Stimulated activated naive CD8-positive, alpha-beta T cell treated with anti-CD3 and anti-CD28 coated beads, Interleukin-15, Interleukin-2, amounts not matched to agents 100 ng/mL and 50 ng/mL, for 24 hours (primary cell): ENCODE measurements at regions not wholly inside any gene's neighbourhood (a gene's known extent, or its start where the extent isn't known, plus 50 kb on each side); places are given as distances from the start of the nearest gene placed in this dataset.
A peak's percentile ranks its signal among the peaks of the same experiment; 100 is the strongest.

Source experiments
- H3K27ac Mint-ChIP-seq: one replicate; pipeline ENCODE4 v1.8.0; 2021; ENCODE audit warnings: mild to moderate bottlenecking, mixed read lengths
- H3K27me3 Mint-ChIP-seq: one replicate; pipeline ENCODE4 v1.8.0; 2021; ENCODE audit warnings: mixed read lengths
- H3K36me3 Mint-ChIP-seq: one replicate; pipeline ENCODE4 v1.8.0; 2021; ENCODE audit warnings: low read depth, mixed read lengths
- H3K4me1 Mint-ChIP-seq: one replicate; pipeline ENCODE4 v1.8.0; 2021; ENCODE audit warnings: low read depth, mixed read lengths
- H3K4me3 Mint-ChIP-seq: one replicate; pipeline ENCODE4 v1.8.0; 2021; ENCODE audit warnings: mild to moderate bottlenecking, mixed read lengths
- H3K9me3 Mint-ChIP-seq: one replicate; pipeline ENCODE4 v1.8.0; 2021; ENCODE audit warnings: mixed read lengths

DNA sequence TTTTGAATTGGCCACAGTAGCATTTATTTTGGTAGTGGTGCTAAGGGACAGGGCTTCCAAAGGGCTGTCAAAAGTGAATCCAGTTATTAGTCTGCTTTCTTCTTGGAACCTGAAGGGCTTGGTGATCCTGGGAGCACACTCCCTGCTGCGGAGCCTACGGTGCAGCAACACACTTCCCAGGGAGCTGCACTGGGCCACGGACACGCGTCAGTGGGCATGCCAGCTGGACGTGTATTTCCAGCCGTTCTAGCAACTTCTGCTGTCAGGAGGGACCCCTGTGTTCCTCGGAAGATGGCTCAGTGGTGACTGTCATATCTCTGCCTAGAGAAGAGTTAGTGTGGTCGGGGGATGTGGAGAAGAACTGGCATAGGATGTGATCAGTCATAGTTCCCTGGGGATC lies 204.6 kb downstream of the SOCS6 start:
- H3K4me3 Mint-ChIP-seq, result no peak overlapping the region
- no peaks in the 10 kb centered on the region for H3K27me3 Mint-ChIP-seq
- no peaks in the 10 kb centered on the region for H3K4me1 Mint-ChIP-seq
- H3K27ac Mint-ChIP-seq, result no peak overlapping the region
- no peaks in the 10 kb centered on the region for H3K9me3 Mint-ChIP-seq
- no peaks in the 10 kb centered on the region for H3K36me3 Mint-ChIP-seq

DNA sequence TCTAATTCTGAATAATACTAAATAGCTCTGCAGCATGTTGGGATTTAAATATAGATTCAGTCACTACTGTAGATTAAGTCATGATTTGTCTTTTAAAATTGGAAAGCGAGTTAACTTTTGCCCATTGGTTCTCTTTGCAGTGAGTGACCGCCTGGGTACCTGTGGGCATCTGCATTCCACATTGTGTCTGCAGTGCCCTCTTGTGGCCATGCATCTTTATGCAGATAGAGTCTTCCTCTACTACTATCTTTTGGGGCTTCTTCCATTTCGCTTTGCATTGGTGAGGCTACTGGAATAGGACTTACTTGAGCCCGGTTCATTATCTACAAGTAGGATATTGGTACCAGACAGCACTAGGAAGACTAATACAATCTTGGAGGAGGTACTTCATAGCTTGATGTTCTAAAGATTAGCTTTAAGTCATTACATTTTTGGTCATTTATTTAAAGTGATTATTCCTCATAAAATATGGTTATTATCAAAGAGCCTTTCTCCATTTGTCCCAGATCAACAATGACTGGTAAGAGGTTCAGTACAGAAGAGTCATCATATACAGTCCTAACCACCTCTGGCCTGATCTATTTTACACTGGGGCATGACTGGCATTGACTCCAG lies 203.0 kb downstream of the SOCS6 start:
- Mint-ChIP-seq H3K27ac (no peak overlapping the region), H3K36me3 (no peaks in the 10 kb centered on the region), H3K4me1 (no peaks in the 10 kb centered on the region), H3K9me3 (no peaks in the 10 kb centered on the region), H3K27me3 (no peaks in the 10 kb centered on the region), H3K4me3 (no peak overlapping the region)

DNA sequence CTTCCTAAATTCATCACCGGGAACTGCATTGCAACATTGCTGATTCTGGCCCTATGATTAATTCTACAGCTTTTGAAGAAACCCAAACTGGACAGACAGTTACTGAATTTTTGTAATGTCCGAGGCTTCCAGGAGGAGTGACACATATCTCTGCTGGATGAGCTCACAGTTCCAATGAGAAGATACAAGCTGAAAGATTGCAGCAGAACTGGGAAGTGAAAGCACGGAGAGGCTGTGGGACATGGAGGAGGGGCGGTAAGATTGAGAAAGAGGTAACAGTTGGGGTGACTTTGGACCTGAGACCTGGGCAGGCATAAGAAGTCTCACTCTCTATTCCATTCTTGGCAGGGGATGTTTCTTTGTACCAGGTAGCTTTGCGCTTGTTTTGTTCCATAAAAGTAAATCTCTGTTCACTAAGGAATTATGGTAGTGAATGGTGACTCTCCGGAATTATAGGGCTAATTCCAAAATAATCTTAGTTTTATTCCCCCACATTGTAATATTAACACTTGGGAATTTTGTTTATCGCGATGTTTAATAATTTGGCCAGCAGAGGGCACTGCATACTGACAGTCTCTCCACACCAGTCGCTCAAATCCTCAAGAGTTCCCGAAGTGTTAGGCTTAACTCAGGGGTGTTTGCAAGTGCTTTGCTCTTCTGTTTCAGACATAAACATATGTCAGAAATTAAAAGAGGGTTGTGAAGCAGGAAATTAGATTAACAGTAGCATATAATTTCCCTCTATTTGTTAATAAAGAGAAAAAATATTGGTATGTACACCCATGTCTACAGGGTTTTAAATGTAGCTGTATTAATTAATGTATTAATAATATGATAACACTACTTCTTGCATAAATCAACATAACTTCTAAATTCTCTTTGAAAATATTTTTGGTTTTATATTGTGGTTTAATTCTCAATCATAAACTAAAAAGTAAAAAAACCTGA lies 201.4 kb downstream of the SOCS6 start:
- H3K36me3 Mint-ChIP-seq, result no peaks in the 10 kb centered on the region
- peaks cover 4% of the 10 kb centered on the region for H3K27me3 Mint-ChIP-seq
- H3K9me3 Mint-ChIP-seq, result no peaks in the 10 kb centered on the region
- no peak overlapping the region for H3K4me3 Mint-ChIP-seq
- H3K4me1 Mint-ChIP-seq, result no peaks in the 10 kb centered on the region
- no peak overlapping the region for H3K27ac Mint-ChIP-seq

DNA sequence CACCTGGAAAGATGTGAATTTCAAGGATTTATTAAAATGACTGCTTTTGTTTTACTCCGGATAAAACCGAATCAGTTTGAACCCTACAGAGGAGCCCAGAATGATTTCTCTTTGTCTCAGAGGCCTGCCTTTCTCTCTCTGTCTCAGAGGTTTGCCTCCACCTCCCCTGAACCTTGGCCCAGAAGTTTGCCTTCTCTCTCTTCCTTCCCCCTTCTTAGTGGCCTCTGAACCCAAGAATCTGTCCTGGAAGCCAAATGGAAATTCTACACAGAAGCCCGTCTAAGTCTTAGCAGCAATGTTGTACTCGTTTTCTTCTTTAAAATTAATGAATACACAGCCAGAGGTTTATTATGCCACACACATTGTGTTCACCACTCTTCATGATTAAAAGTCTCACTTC lies 200.7 kb downstream of the SOCS6 start:
- H3K27ac Mint-ChIP-seq, result no peak overlapping the region
- no peaks in the 10 kb centered on the region for H3K36me3 Mint-ChIP-seq
- no peaks in the 10 kb centered on the region for H3K9me3 Mint-ChIP-seq
- peaks cover 7% of the 10 kb centered on the region for H3K27me3 Mint-ChIP-seq
- H3K4me1 Mint-ChIP-seq, result no peaks in the 10 kb centered on the region
- H3K4me3 Mint-ChIP-seq, result no peak overlapping the region

DNA sequence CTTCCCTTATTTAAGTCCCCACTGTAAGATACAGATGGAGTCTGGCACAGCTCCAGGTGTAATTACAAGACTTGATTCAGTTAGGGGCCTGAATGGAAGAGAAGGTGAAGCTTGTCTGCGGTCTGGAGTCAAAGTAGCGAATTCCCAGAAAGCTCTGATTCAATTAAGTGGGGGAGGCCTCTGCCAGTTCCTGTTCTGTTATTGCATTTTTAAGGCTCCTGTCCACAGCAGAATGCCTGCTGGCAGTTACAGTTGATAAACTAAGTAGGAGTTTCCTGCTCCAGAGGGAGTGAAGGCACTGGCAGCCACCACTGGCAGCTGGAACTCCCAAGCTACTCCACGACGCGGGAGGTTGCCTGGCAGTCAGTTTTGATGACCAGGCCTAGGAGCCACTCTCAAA lies 181.1 kb downstream of the SOCS6 start:
- Mint-ChIP-seq H3K27ac (no peak overlapping the region), H3K36me3 (no peaks in the 10 kb centered on the region), H3K4me1 (no peaks in the 10 kb centered on the region), H3K27me3 (no peaks in the 10 kb centered on the region), H3K4me3 (no peak overlapping the region), H3K9me3 (no peaks in the 10 kb centered on the region)

DNA sequence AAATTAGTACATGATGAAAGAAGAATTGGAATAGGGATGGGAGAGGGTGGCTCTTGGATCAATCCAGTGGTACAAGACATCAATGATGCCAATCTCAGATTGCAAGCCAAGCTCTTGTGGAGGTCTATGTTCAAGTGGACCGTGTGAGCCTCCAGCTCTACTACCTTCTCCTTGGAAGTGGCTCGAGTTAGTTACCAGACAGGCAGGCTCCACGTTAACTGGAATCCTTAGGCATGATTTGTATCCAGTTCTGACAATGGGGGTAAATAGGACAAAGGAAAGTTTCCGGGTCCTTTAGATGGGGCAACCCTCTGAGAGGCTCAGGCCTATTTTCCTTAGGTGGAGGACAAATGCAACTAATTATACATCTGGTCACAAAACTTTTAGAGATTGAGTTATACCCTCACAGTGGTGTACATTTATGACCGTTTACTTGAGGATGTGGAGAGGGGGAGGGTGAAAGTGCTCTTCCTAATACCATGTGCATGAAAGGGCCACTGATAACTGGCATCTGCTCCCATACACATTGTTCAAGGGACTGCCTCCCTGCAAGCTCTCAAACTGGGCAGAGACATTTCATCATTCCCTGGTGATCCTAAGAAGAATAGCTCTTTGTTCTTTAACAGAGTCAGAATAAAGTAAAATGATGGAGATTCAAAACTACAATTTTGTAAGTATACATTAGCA lies 180.2 kb downstream of the SOCS6 start:
- no peak overlapping the region for H3K4me3 Mint-ChIP-seq
- H3K36me3 Mint-ChIP-seq, result no peaks in the 10 kb centered on the region
- H3K27ac Mint-ChIP-seq, result no peak overlapping the region
- peaks cover 5% of the 10 kb centered on the region for H3K4me1 Mint-ChIP-seq
- no peaks in the 10 kb centered on the region for H3K9me3 Mint-ChIP-seq
- H3K27me3 Mint-ChIP-seq, result peaks cover 7% of the 10 kb centered on the region

DNA sequence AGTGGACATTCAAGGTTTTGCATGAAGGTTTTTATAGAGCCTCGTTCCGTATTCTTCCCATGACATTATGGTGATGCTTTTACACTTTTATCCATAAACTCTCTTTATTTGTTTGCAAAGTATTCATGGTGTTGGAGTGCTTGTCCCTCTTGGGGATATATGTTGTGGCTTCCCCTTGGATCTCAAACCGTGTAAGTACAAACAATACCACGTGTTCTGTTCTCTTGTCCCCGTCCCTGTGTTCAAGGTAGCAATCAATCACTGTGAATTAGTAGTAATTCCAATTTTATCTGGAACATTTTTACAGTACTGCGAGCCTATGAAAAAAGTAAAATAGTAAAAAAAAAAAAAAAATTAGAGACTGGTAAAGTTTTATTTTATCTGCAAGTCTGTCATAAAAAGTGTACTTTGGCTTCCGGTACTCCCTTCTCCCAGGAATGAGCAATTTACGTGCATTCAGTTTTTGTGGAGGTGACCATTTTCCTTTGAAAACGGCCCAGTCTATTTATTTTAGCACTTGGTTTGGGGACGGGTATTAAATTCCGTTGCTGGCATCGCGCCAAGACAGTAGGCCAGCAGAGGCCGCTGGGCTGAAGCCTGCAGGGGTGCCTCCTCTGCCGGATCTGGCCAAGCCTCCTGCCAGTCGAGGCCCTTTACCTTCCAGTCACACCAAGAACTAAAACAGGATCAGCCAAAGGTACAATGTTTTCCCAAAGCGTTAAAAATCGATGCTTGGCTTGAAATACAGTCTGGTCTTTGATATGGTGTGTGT lies 175.7 kb downstream of the SOCS6 start:
- H3K36me3 Mint-ChIP-seq, result no peaks in the 10 kb centered on the region
- H3K27ac Mint-ChIP-seq, result no peak overlapping the region
- no peaks in the 10 kb centered on the region for H3K9me3 Mint-ChIP-seq
- H3K4me1 Mint-ChIP-seq, result peaks cover 5% of the 10 kb centered on the region
- peaks cover 32% of the 10 kb centered on the region for H3K27me3 Mint-ChIP-seq
- peak overlapping the region; percentile 58 for H3K4me3 Mint-ChIP-seq

DNA sequence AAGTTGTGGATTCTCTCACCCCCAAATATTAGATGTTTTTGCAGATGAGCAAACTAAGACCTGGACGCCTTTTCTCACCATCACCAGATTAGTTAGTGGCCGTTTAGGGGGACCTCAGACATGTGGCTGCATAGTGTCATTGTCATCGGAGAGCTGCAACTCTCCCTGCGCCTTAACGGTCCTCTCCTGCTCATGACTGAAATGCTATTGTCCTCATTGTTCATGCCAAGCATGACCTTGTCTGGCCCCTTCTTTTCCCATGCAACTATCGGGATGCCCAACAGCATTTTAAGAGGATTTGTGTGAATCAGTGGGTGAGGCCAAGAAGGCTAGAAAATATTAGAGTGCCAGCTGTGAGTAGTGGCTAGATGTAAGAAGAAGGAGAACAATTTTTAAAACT lies 174.2 kb downstream of the SOCS6 start:
- Mint-ChIP-seq H3K9me3 (no peaks in the 10 kb centered on the region), H3K27me3 (peaks cover 32% of the 10 kb centered on the region), H3K27ac (no peak overlapping the region), H3K36me3 (no peaks in the 10 kb centered on the region), H3K4me1 (peaks cover 5% of the 10 kb centered on the region), H3K4me3 (no peak overlapping the region)

DNA sequence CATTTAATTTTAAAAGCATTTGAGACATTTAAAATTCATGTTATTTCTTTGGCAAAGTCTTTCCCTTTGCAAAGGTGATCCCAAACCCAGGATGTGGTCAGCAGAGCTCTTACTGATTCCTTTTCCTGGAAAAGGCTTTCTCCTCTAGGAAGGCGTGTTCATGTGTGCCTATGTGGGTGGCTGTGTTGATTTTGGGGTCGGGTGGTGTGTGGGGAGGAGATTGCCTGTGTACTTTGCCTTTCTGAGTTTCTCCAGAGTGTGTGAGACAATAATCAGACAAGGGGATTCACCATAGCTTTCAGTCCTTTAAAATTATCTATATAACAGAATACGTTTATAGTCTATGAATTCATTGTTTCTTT lies 173.2 kb downstream of the SOCS6 start:
- no peak overlapping the region for H3K27ac Mint-ChIP-seq
- H3K4me3 Mint-ChIP-seq, result no peak overlapping the region
- peaks cover 32% of the 10 kb centered on the region for H3K27me3 Mint-ChIP-seq
- no peaks in the 10 kb centered on the region for H3K9me3 Mint-ChIP-seq
- no peaks in the 10 kb centered on the region for H3K36me3 Mint-ChIP-seq
- peaks cover 5% of the 10 kb centered on the region for H3K4me1 Mint-ChIP-seq

DNA sequence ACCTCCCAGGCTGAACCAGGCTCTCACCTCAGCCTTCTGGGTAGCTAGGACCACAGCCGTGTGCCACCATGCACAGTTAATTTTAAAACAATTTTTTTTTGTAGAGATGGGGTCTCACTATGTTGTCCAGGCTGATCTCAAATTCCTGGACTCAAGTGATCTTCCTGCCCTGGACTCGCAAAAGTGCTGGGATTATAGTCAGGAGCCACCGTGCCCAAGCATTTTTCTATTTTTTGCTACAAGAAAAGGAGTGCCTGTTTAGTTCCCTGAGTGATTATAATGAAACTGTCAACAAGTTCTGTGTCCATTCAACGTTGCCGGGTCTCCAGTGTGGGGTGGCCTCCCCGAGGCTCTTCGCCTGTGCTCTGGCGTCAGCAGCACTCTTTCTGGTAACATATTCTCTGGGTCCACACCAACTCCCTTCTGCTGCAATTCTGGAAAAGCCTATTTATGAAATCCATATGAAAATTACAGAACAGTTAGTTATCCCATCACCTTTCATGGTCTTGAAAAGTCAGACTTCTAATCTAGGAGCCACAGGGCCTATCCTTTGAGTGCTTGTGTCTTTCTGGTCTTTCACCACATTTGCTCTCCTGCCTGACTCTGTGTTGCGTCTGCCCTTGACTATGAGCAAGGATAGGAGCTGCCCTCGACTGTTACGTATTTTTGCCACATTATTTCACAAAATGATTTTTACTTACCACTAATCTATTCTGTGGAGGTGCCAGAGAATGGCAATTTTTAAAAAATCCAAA lies 172.7 kb downstream of the SOCS6 start:
- H3K27me3 Mint-ChIP-seq, result peaks cover 32% of the 10 kb centered on the region
- no peak overlapping the region for H3K4me3 Mint-ChIP-seq
- H3K36me3 Mint-ChIP-seq, result no peaks in the 10 kb centered on the region
- H3K27ac Mint-ChIP-seq, result no peak overlapping the region
- peaks cover 5% of the 10 kb centered on the region for H3K4me1 Mint-ChIP-seq
- no peaks in the 10 kb centered on the region for H3K9me3 Mint-ChIP-seq

DNA sequence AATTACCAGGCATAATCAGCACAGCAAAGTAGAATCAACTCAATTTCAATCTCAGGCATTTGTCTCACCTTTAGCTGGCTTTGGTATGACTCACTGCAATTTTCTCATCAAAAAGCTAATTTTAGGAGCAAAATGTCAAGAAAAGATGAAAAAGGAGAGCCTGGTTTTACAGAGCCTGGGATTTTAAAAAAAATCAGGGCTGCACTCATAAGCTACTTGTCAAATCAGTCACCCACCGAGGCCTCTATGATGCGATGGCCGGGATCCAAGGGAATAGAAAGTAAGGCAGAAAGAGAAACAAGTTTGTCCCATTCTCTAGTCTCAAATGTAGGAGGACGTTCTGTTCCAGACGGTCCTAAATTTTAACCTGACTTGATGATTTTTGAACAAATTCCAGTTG lies 170.9 kb downstream of the SOCS6 start:
- peaks cover 30% of the 10 kb centered on the region for H3K27me3 Mint-ChIP-seq
- no peak overlapping the region for H3K27ac Mint-ChIP-seq
- no peak overlapping the region for H3K4me3 Mint-ChIP-seq
- H3K9me3 Mint-ChIP-seq, result no peaks in the 10 kb centered on the region
- H3K4me1 Mint-ChIP-seq, result peaks cover 3% of the 10 kb centered on the region
- H3K36me3 Mint-ChIP-seq, result no peaks in the 10 kb centered on the region

DNA sequence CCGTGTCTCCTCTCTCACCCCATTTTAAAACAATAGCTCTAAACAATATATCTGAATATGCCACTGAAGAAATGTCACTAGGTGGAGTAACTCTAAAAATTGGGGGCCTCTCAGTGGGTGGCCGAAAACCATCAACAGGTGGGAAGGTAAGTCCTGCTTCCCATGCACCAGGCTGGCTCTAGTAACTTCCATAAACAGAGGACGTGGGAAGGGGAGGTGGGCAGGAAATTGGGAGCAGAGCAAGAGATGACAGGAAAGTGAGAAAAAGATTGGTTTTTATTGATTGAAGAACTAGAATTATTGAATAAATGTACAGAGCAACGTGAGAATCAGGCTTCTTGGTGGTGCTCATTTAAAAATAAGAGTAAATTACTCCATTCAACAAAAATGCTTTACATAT lies 170.4 kb downstream of the SOCS6 start:
- Mint-ChIP-seq H3K27ac (no peak overlapping the region), H3K27me3 (peaks cover 26% of the 10 kb centered on the region), H3K4me1 (no peaks in the 10 kb centered on the region), H3K9me3 (no peaks in the 10 kb centered on the region), H3K4me3 (no peak overlapping the region), H3K36me3 (no peaks in the 10 kb centered on the region)

DNA sequence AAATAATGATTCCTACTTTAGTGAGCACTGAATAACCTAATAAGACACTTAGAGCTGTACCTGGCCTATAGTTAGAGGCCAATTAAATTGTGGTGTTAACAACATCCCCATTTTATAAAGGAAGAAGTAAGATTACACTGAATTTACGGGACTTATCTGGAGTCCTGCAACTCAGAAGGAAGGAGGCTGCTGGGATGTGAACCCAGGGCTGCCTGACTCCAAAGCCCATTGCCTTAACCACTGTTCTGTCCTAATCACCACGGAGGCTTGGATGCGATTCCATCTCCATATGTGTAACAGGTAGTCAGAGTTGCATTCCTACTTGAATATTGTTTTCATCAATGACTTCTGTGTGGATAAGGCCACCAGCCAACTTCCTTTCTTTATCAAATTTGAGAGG lies 168.9 kb downstream of the SOCS6 start:
- Mint-ChIP-seq H3K27me3 (peaks cover 15% of the 10 kb centered on the region), H3K4me1 (no peaks in the 10 kb centered on the region)

DNA sequence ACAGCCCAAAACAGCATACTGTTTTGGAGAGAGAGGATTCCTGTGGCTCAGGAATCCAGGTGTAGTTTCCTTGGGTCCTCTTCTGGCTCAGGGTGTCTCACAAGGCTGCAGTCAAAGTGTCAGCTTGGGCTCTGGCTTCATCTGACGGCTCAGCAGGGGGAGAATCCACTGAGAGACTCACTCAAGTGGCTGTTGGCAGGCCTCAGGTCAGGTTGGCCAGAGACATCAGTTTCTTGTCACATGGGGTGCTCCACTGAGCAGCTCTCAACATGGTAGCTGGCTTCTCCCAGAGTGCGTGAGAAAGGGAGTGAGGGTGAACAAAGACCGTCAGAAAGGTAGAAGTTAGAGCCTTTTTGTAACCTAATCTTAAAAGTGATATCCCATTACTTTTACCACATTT lies 168.4 kb downstream of the SOCS6 start:
- no peak overlapping the region for H3K27ac Mint-ChIP-seq
- H3K4me3 Mint-ChIP-seq, result no peak overlapping the region
- H3K4me1 Mint-ChIP-seq, result no peaks in the 10 kb centered on the region
- H3K36me3 Mint-ChIP-seq, result no peaks in the 10 kb centered on the region
- no peaks in the 10 kb centered on the region for H3K9me3 Mint-ChIP-seq
- H3K27me3 Mint-ChIP-seq, result peaks cover 15% of the 10 kb centered on the region

More for the DNA sequence above, 168.9 kb downstream of the SOCS6 start:
- no peak overlapping the region for H3K4me3 Mint-ChIP-seq
- H3K27ac Mint-ChIP-seq, result no peak overlapping the region
- no peaks in the 10 kb centered on the region for H3K36me3 Mint-ChIP-seq
- no peaks in the 10 kb centered on the region for H3K9me3 Mint-ChIP-seq
